ENCODE measurements at regions not wholly inside any gene's neighbourhood (a gene's known extent, or its start where the extent isn't known, plus 50 kb on each side); places are given as distances from the start of the nearest gene placed in this dataset.

GRCh38 chr17:63223212-63223911 is 222.7 kb downstream of the CYB561 start:
- TF ChIP-seq CTCF (IDR thresholded peaks at IDR 0.05) (no peak), POLR2A (IDR thresholded peaks at IDR 0.05) (no peak)
